H1 (cell line): ENCODE measurements at regions not wholly inside any gene's neighbourhood (a gene's known extent, or its start where the extent isn't known, plus 50 kb on each side); places are given as distances from the start of the nearest gene placed in this dataset.

Source experiments
- CTCF ChIA-PET: fragments of 300-600 bp; sonication (Branson Sonifier 250); formaldehyde crosslinking; loops from one replicate; lab custom pipeline; 2021; ENCODE audit not compliant: partially characterized antibody; lab: Charles Lee
- POLR2A ChIA-PET: fragments of 300-600 bp; sonication (Branson Sonifier 250); formaldehyde crosslinking; loops from one replicate; lab custom pipeline; 2021; ENCODE audit warnings: inconsistent platforms; ENCODE audit not compliant: partially characterized antibody; lab: Charles Lee
- DNase-seq, 2 experiments: peaks; one replicate each; pipeline versions ENCODE4 v3.0.0 to v3.0.0-alpha.2; 2010 to 2022; ENCODE audit warnings: low spot score in 2 of 2, low read depth in 1 of 2, mixed read lengths in 1 of 2
- FAIRE-seq: peaks from 2 replicates; lab custom pipeline; 2011; peaks lifted over from hg19 to GRCh38; lab: Jason Lieb, UNC
- H2AFZ ChIP-seq: 2 replicates; pipeline ENCODE4 v1.8.1; 2012; ENCODE audit warnings: low read length, inconsistent platforms
- H2AK5ac ChIP-seq: 2 replicates; pipeline ENCODE4 v1.6.1; 2013; ENCODE audit warnings: low read depth, low read length
- H2BK120ac ChIP-seq: replicated peaks from 2 replicates; pipeline ENCODE3; 2013; ENCODE audit warnings: low read depth, low read length, inconsistent platforms
- H2BK12ac ChIP-seq: 2 replicates; pipeline ENCODE4 v1.6.1; 2013; ENCODE audit warnings: low read depth, low read length
- H2BK15ac ChIP-seq: 2 replicates; pipeline ENCODE4 v1.6.1; 2013; ENCODE audit warnings: low read length
- H2BK20ac ChIP-seq: 2 replicates; pipeline ENCODE4 v1.6.1; 2013; ENCODE audit warnings: low read length
- H2BK5ac ChIP-seq: 2 replicates; pipeline ENCODE4 v1.6.1; 2013; ENCODE audit warnings: low read depth, low read length
- H3K14ac ChIP-seq: 2 replicates; pipeline ENCODE4 v1.6.1; 2013; ENCODE audit warnings: inconsistent platforms; ENCODE audit not compliant: insufficient read length
- H3K18ac ChIP-seq: 2 replicates; pipeline ENCODE4 v1.6.1; 2013; ENCODE audit warnings: low read length; ENCODE audit errors: extremely low read depth
- H3K23ac ChIP-seq: 2 replicates; pipeline ENCODE4 v1.6.1; 2013; ENCODE audit warnings: inconsistent platforms; ENCODE audit not compliant: insufficient read length
- H3K23me2 ChIP-seq: 2 replicates; pipeline ENCODE4 v1.6.1; 2013; ENCODE audit warnings: low read depth, low read length
- H3K27ac ChIP-seq: 2 replicates; pipeline ENCODE4 v1.6.1; 2011; ENCODE audit warnings: low read depth, low read length, inconsistent platforms
- H3K27me3 ChIP-seq, 4 experiments: replicated peaks in 1 of 4; 1 replicate in 1 of 4; 2 replicates in 3 of 4; pipeline versions ENCODE4 v1.6.1 to v1.8.1; 2011 to 2013; ENCODE audit warnings: low read length in 3 of 4, mild to moderate bottlenecking in 3 of 4, inconsistent platforms in 2 of 4, mixed read lengths in 2 of 4, moderate library complexity in 1 of 4; ENCODE audit not compliant: control insufficient read depth in 3 of 4, insufficient read depth in 3 of 4; ENCODE audit errors: extremely low read depth in 1 of 4
- H3K36me3 ChIP-seq, 4 experiments: 2 replicates each; pipeline versions ENCODE4 v1.6.1 to v1.8.1; 2011 to 2013; ENCODE audit warnings: mild to moderate bottlenecking in 4 of 4, low read length in 3 of 4, moderate library complexity in 2 of 4, control low read depth in 1 of 4, inconsistent platforms in 1 of 4; ENCODE audit not compliant: insufficient read depth in 4 of 4, control insufficient read depth in 2 of 4
- H3K4ac ChIP-seq: replicated peaks from 2 replicates; pipeline ENCODE3; 2013; ENCODE audit warnings: low read length, low read depth, mixed read lengths, inconsistent platforms; ENCODE audit not compliant: insufficient read length
- H3K4me1 ChIP-seq, 4 experiments: replicated peaks in 1 of 4; 1 replicate in 1 of 4; 2 replicates in 3 of 4; pipeline versions ENCODE4 v1.6.1 to v1.8.1; 2011 to 2013; ENCODE audit warnings: low read length in 3 of 4, inconsistent platforms in 2 of 4, mixed read lengths in 1 of 4; ENCODE audit not compliant: insufficient read depth in 4 of 4, control insufficient read depth in 3 of 4
- H3K4me2 ChIP-seq, 2 experiments: 2 replicates each; pipeline versions ENCODE4 v1.6.1 to v1.8.1; 2011 to 2013; ENCODE audit warnings: low read depth in 2 of 2, low read length in 2 of 2, control low read depth in 1 of 2, inconsistent platforms in 1 of 2, mild to moderate bottlenecking in 1 of 2; ENCODE audit not compliant: insufficient read depth in 1 of 2
- H3K4me3 ChIP-seq, 4 experiments: fragments of 200-600, 300-600 bp in 1 of 4; sonication (generic), shearing (Covaris generic), sonication (Bioruptor Twin) in 1 of 4; 2 replicates each; pipeline versions ENCODE4 v1.5.1 to v1.8.1; 2011 to 2016; ENCODE audit warnings: low read length in 4 of 4, low read depth in 3 of 4, control low read depth in 2 of 4, inconsistent platforms in 2 of 4, mild to moderate bottlenecking in 2 of 4, mixed read lengths in 1 of 4, moderate library complexity in 1 of 4; ENCODE audit not compliant: insufficient read depth in 2 of 4; ENCODE audit errors: extremely low read depth in 1 of 4
- H3K56ac ChIP-seq: replicated peaks from 2 replicates; pipeline ENCODE3; 2013; ENCODE audit warnings: low read depth, mild to moderate bottlenecking, mixed read lengths, low read length, inconsistent platforms; ENCODE audit not compliant: insufficient read length
- H3K79me1 ChIP-seq: 2 replicates; pipeline ENCODE4 v1.6.1; 2013; ENCODE audit warnings: low read depth, low read length, control low read depth
- H3K79me2 ChIP-seq, 2 experiments: 2 replicates each; pipeline versions ENCODE4 v1.6.1 to v1.8.1; 2012 to 2013; ENCODE audit warnings: low read length in 2 of 2, mild to moderate bottlenecking in 2 of 2, inconsistent platforms in 1 of 2; ENCODE audit not compliant: insufficient read depth in 2 of 2, control insufficient read depth in 1 of 2
- H3K9ac ChIP-seq, 4 experiments: replicated peaks in 1 of 4; 1 replicate in 1 of 4; 2 replicates in 3 of 4; pipeline versions ENCODE4 v1.6.1 to v1.8.1; 2011 to 2013; ENCODE audit warnings: low read depth in 3 of 4, low read length in 3 of 4, control low read depth in 2 of 4, mild to moderate bottlenecking in 2 of 4, moderate library complexity in 2 of 4, inconsistent platforms in 1 of 4; ENCODE audit errors: extremely low read depth in 1 of 4
- H3K9me3 ChIP-seq, 2 experiments: 2 replicates each; pipeline versions ENCODE4 v1.6.1 to v1.8.1; 2012 to 2013; ENCODE audit warnings: mild to moderate bottlenecking in 2 of 2, moderate library complexity in 2 of 2, control low read depth in 1 of 2, inconsistent platforms in 1 of 2, low read depth in 1 of 2, low read length in 1 of 2, mixed read lengths in 1 of 2; ENCODE audit not compliant: insufficient read depth in 2 of 2
- H4K20me1 ChIP-seq, 2 experiments: replicated peaks in 1 of 2; 2 replicates each; pipeline versions ENCODE3 to v1.8.1; 2011 to 2013; ENCODE audit warnings: inconsistent platforms in 2 of 2, low read length in 2 of 2, mild to moderate bottlenecking in 1 of 2; ENCODE audit not compliant: insufficient read depth in 2 of 2, control insufficient read depth in 1 of 2
- H4K5ac ChIP-seq: 2 replicates; pipeline ENCODE4 v1.6.1; 2013; ENCODE audit warnings: low read length, low read depth, mixed read lengths, inconsistent platforms; ENCODE audit not compliant: insufficient read length
- H4K8ac ChIP-seq: 2 replicates; pipeline ENCODE4 v1.8.0; 2013; ENCODE audit warnings: mild to moderate bottlenecking, moderate library complexity, low read length, inconsistent platforms; ENCODE audit not compliant: insufficient read depth; ENCODE audit errors: extremely low read depth
- H4K91ac ChIP-seq: replicated peaks from 2 replicates; pipeline ENCODE3; 2013; ENCODE audit warnings: low read length, mixed read lengths, inconsistent platforms; ENCODE audit not compliant: insufficient read length
- BACH1 ChIP-seq: IDR thresholded peaks from 2 replicates; pipeline ENCODE4 v1.6.1; 2012; ENCODE audit warnings: low read length, improper control_type of control experiment
- EGR1 ChIP-seq: IDR thresholded peaks from 2 replicates; pipeline ENCODE4 v1.6.1; 2011; ENCODE audit warnings: low read depth, low read length, borderline replicate concordance
- JUND ChIP-seq: IDR thresholded peaks from 2 replicates; pipeline ENCODE4 v1.6.1; 2011; ENCODE audit warnings: mild to moderate bottlenecking, improper control_type of control experiment, low read length
- MAX ChIP-seq: IDR thresholded peaks from 2 replicates; pipeline ENCODE4 v1.6.1; 2012; ENCODE audit warnings: inconsistent platforms
- POLR2A ChIP-seq, 2 experiments: IDR thresholded peaks; 1 replicate in 1 of 2; 2 replicates in 1 of 2; pipeline ENCODE4 v1.6.1; 2011; ENCODE audit warnings: low read depth in 2 of 2, low read length in 2 of 2, mild to moderate bottlenecking in 2 of 2; ENCODE audit errors: control extremely low read depth in 1 of 2
- SP1 ChIP-seq: IDR thresholded peaks from 2 replicates; pipeline ENCODE4 v1.6.1; 2011; ENCODE audit warnings: low read depth, low read length
- WGBS, 2 experiments: shearing (Covaris generic) in 1 of 2; methylation state at CpG; one replicate each; pipeline versions ENCODE4 v1.1.6 to v1.1.7; 2013 to 2015; ENCODE audit warnings: low lambda C conversion rate in 2 of 2, mixed read lengths in 2 of 2, inconsistent platforms in 1 of 2, low coverage in 1 of 2, missing lambda C conversion rate in 1 of 2; ENCODE audit not compliant: insufficient replicate concordance in 2 of 2, insufficient coverage in 1 of 2, insufficient read length in 1 of 2; ENCODE audit errors: extremely low coverage in 1 of 2, missing lambda C conversion rate in 1 of 2; 5-methylcytosine and 5-hydroxymethylcytosine counted together
- TF ChIP-seq, protein P1 (sequence below): IDR thresholded peaks from 2 replicates; pipeline ENCODE4 v1.6.1; 2011; ENCODE audit warnings: low read depth, mild to moderate bottlenecking, low read length; ENCODE audit not compliant: insufficient read depth

- Histone ChIP-seq H4K5ac (no peak overlapping the region), H2AFZ (no peak overlapping the region), H3K4ac (no peak overlapping the region), H3K27ac (no peak overlapping the region), H3K4me1 (no peaks in the 10 kb centered on the region), H3K23ac (no peak overlapping the region), H3K79me2 (no peaks in the 10 kb centered on the region), H3K18ac (no peak overlapping the region), H3K56ac (no peak overlapping the region), H2BK20ac (no peak overlapping the region), H4K8ac (no peak overlapping the region), H3K14ac (no peak overlapping the region), H3K23me2 (no peaks in the 10 kb centered on the region), H2AK5ac (no peak overlapping the region), H4K20me1 (no peaks in the 10 kb centered on the region), H3K4me2 (no peak overlapping the region), H3K9me3 (no peaks in the 10 kb centered on the region), H3K9ac (no peak overlapping the region), H2BK12ac (no peak overlapping the region), H3K36me3 (no peaks in the 10 kb centered on the region), H2BK15ac (no peak overlapping the region), H3K4me3 (no peak overlapping the region), H4K91ac (no peak overlapping the region), H2BK120ac (no peak overlapping the region), H2BK5ac (no peak overlapping the region), H3K27me3 (no peaks in the 10 kb centered on the region), H3K79me1 (no peaks in the 10 kb centered on the region)
- TF ChIP-seq, protein P1, sequence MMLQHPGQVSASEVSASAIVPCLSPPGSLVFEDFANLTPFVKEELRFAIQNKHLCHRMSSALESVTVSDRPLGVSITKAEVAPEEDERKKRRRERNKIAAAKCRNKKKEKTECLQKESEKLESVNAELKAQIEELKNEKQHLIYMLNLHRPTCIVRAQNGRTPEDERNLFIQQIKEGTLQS = no peak
- TF ChIP-seq JUND (no peak), EGR1 (no peak), MAX (no peak), POLR2A (IDR thresholded peaks at IDR 0.05; ENCODE audit: control extremely low read depth in 1 of 2, low read depth in 2 of 2, low read length in 2 of 2) (no peak), SP1 (no peak), BACH1 (no peak)
- POLR2A ChIA-PET = no interaction called here
- DNase-seq (no peak), FAIRE-seq (no peak)
- CTCF ChIA-PET = interaction anchor here (1.1 kb wide), 1 partner anchor 9 kb away, joined by 3 read pairs; no protein-coding TSS in a partner anchor
- 83% methylated on average over 2 of the region's 2 CpGs; no CpG with 5 or more reads in 1 of the 2 experiments for WGBS, 2 experiments
Measured at GRCh38 chr12:86698641-86698980, 442.4 kb upstream of the MGAT4C start.
